ENCODE measurements at regions not wholly inside any gene's neighbourhood (a gene's known extent, or its start where the extent isn't known, plus 50 kb on each side); places are given as distances from the start of the nearest gene placed in this dataset.
"Not testable (repeated sequence)": the region's sequence is repeated elsewhere in the genome, so short reads cannot be mapped to it uniquely, and the experiment has no call there.

DNA sequence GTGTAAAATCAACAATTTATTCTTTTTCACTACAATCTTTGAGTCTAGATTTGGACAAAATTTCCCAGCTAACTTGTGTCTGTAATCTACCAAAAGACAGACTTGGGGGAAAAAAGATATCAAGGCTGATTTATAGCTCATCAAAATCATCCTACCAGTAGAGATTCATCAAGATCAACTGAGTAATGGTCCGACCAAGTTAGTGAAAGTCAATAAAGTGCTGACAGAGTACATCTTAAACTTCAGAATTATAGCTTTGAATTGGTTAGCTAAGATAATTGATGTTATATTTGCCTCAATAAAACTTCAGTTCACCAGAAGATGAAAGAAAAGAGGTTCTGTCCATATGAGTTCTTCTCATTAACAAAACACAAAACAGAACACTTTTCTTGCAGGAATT lies 207.1 kb upstream of the KYNU start:
- no peak for FAIRE-seq
- DNase-seq (ENCODE audit: insufficient read length, low spot score) = no peak

DNA sequence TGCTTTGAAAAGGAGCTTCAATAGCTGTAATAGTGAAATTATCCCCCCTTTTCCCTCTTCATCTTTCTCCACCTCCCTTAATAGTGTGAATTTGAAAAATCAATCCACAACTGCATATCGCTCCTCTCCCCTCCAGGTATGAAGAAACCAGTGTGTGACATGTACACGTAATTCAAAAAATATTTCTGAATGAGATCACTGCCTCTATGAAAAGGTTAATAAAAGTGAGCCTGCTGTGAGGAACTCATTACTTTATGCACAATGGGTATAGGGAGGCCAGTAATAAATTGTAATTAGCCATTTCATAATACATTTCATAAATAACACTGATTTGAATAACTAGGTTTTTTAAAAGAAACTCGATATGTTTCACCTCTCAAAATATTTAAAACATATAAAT lies 209.0 kb upstream of the KYNU start:
- FAIRE-seq (no peak), DNase-seq (ENCODE audit: insufficient read length, low spot score) (no peak)

DNA sequence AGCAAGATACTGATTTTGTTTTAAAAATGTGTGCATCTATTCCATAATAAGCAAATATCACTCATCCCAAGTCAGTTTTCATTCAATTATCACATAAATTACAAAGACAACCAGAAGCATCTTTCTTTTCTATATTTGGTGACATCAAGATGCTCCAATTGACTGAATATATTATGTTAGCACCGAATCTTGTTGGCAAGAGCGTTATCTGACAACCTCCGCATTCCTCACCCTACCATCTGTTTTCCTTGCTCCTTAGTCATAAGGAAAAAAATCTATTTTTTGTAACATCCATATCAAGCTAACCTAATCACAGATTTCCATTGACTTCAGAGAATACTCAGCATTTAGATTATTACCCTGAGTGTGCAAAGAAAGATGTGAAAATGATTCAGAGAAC lies 212.2 kb upstream of the KYNU start:
- FAIRE-seq (no peak), DNase-seq (ENCODE audit: insufficient read length, low spot score) (no peak)

- no peak for DNase-seq (ENCODE audit: insufficient read length, low spot score)
- no peak for FAIRE-seq
These were observed 226.9 kb upstream of the KYNU start for GRCh38 chr2:142650601-142651000.

DNA sequence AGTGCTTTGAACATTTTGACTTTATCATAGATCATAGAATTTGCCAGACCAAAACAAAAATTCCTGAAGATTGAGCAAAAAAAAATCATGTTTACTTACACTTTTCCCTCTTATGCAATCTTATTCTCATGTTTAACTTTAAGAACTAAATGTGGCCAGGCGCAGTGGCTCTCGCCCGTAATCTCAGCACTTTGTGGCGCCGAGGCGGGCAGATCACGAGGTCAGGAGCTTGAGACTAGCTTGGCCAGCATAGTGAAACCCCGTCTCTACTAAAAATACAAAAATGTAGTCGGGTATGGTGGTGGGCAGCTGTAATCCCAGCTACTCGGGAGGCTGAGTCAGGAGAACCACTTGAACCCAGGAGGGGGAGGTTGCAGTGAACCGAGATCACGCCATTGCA lies 227.9 kb upstream of the KYNU start:
- FAIRE-seq (no peak), DNase-seq (ENCODE audit: insufficient read length, low spot score) (no peak)

DNA sequence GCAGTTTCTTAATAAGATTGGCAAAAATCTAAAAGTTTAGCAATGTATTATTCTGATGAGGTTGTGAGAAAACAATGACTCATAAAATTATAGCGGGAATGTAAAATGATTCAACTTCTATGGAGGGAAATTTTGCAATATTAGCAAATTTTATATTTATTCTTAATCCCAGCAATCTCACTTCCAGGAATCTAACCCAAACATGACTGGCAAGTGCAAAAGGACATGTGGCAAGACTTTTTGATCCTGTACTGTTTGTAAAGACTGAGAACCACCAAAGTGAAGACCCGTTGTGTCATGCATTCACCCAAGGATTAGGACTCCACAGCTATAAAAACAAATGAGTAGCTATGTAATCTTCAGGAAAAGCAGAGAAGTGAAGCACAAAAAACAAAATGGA lies 234.8 kb upstream of the KYNU start:
- FAIRE-seq = no peak
- DNase-seq (ENCODE audit: insufficient read length, low spot score) = no peak

- FAIRE-seq (no peak), DNase-seq (ENCODE audit: insufficient read length, low spot score) (no peak)
These were observed 248.3 kb upstream of the KYNU start for GRCh38 chr2:142629193-142629592.

DNA sequence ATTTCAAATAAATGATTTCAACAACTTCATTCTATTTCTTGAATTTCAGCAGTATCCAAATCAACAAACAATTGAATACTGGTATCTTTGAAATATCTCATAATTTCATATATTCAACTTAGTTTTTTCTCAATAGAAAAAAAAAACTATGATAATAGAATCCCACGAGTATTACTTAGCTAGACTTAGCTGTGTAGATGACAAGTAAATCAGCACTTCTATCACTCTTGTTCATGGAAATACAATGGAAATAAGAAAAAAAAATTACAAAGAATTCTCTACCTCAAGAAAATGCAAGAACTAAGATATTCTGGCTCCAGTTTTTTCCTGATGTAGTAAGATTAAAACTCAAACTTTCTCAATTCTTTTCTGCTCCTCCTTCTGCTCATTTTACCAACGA lies 256.2 kb upstream of the KYNU start:
- DNase-seq (ENCODE audit: insufficient read length, low spot score) (no peak), FAIRE-seq (no peak)

- DNase-seq (ENCODE audit: insufficient read length, low spot score) (no peak), FAIRE-seq (no peak)
These were observed 260.0 kb upstream of the KYNU start for GRCh38 chr2:142617461-142617860.

DNA sequence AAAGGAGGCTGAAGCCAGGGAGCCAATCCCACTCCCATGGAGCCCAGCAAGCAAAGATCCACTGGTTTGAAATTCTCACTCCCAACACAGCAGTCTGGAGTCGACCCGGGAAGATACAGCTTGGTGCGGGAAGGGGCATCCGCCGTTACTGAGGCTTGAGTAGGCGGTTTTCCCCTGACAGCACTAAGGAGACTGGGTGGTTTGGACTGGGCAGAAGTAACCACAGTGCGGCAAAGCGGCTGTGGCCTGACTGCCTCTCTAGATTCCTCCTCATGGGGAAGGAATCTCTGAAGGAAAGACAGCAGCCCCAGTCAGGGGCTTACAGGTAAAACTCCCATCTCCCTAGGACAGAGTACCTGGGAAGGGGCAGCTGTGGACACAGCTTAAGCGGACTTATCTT lies 261.6 kb upstream of the KYNU start:
- DNase-seq (ENCODE audit: insufficient read length, low spot score) = no peak
- no peak for FAIRE-seq

- not testable (repeated sequence) for DNase-seq (ENCODE audit: insufficient read length, low spot score); FAIRE-seq
These were observed 264.3 kb upstream of the KYNU start for GRCh38 chr2:142613193-142613592.

DNA sequence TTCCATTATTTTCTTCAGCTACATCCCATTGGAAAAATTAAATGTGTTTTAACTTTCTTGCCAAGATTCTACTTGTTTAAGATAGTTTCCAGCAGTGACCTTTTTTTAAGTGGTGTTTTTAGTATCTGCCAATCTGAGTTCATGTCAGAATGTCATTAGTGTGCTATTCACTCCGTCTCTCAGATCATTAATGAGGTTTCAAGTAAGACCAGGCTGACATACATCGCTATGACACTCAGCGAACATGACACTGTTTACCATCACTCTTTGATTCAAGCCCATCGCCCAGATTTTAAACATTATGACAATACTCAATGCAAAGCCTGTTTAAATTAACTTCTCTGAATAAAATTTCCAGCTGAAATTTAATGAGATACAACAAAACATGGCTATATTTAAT lies 272.0 kb upstream of the KYNU start:
- no peak for DNase-seq (ENCODE audit: insufficient read length, low spot score)
- FAIRE-seq = no peak

DNA sequence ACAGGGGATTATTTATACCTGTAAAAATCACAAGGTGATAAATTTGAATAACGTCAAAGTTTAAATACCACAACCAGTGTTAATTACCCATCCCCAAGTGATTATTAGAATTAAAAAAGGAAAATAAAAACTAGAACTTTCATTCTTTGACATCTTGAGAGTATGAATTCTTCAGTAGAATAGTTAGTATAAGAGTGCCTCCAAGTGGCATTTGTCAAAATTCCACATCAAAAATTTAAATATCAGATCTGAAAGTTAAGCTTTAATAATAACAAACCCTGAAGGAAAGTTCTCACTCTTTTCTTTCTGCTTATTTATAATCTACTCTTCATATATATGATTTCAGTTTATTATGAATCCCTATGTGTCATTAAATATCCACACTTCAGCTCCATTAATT lies 273.7 kb upstream of the KYNU start:
- no peak for DNase-seq (ENCODE audit: insufficient read length, low spot score)
- FAIRE-seq = no peak

GRCh38 chr2:142602418-142602989 lies 275.0 kb upstream of the KYNU start:
- DNase-seq (ENCODE audit: insufficient read length, low spot score) (no peak), FAIRE-seq (no peak)

DNA sequence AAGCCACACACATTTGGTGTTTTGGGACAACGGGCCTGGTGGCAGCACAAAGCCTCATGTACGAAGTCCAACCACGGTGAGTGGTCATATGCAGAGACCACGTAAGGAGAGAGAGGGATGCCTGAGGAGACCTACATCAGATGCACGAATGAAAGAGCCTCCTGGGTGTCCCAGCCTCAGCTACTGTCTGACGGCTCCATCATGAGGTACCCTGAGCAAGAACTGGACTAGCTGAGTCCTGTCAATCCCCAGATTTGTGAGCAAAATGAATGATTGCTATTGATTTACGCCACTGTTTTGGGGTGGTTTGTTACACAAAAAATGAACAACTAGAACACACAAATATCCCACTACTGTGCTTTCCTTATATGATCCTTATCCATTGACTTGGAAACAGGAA lies 275.7 kb upstream of the KYNU start:
- no peak for DNase-seq (ENCODE audit: insufficient read length, low spot score)
- no peak for FAIRE-seq

DNA sequence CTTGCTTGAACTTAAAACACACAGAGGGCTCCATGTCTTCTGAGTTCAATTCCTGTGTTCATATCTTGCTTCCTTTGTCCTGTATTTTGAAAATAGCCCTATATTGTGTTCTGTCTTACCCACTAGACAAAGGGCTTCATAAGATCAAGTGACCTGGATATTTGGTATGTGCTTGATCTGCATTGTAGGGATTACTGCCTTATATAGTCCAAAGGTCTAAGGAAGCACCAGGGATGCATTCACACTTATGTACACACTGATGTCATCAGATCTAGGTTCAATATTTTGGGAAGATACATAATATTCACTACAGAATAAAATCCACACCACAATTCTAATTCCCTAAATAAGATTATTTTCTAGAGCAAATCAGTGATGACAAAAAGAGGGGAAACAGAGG lies 278.0 kb upstream of the KYNU start:
- DNase-seq (ENCODE audit: insufficient read length, low spot score) = no peak
- FAIRE-seq = no peak

DNA sequence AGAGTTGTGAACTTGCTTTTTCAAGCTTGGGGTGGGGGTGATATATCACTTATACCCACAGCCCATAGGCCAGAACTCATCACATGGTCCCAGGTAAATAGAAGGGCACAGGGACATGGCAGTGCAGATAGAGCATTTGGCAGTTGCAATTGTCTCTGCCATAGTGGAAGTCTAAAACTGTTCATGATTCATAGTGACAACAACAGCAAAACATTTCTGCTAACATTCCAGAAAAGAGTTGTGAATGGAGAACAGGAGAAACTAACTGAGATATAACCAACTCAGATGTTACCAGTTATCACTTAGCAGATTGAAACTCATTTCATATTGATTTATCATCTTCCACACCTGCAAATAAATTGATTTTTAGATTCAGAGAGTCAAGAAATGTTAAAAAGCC lies 278.6 kb upstream of the KYNU start:
- DNase-seq (ENCODE audit: insufficient read length, low spot score) = no peak
- FAIRE-seq = no peak

DNA sequence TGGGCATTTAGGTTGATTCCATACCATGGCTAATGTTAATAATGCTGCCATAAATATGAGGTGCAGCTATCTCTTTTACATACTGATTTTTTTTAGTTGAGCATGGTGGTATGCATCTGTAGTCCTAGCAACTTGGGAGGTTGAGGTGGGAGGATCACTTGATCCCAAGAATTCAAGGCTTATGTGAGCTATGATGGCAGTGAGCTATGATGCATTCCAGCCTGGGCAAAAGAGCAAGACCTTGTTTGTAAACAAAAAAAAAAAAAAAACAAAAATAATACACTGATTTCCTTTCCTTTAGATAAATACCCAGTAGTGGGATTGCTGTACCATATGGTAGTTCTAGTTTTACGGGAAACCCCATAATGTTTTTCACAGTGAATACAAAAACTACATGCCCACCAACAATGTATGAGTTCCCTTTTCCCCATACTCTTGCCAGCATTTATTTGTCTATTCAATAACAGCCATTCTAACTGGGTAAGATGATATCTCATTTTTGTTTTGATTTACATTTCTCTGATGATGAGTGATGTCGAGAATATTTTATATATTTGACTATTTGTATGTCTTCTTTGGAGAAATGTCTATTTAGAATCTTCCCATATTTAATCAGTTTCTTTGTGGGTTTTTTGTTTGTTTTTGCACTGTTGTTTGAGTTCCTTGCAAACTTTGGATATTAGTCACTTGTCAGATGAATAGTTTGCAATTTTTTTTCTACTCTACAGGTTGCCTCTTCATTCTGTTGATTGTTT lies 281.0 kb upstream of the KYNU start:
- FAIRE-seq = no peak
- DNase-seq (ENCODE audit: insufficient read length, low spot score) = no peak

DNA sequence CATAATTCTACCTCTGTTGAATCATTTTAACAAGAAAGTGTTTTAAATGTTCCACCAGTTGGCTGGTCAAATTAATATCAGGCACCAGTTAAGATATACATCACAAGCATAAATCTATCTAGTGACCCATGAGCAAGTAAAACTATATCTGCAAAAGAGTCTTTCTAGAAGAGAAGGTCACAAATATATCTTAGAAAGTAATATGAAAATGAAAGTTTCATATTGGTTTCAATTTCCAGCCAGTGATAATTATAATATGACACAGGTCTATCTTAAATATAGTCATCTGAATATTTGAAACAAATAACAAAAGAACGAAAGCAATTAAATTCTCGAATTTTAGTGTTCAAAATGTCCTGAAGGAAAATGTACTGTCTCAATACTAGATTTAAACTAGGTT lies 282.5 kb upstream of the KYNU start:
- DNase-seq (ENCODE audit: insufficient read length, low spot score) (no peak), FAIRE-seq (peak; percentile 11)

GRCh38 chr2:142592171-142592570 lies 285.3 kb upstream of the KYNU start:
- DNase-seq (ENCODE audit: insufficient read length, low spot score) (no peak), FAIRE-seq (no peak)

GRCh38 chr2:142591420-142591819 lies 286.0 kb upstream of the KYNU start:
- DNase-seq (ENCODE audit: insufficient read length, low spot score) (no peak), FAIRE-seq (no peak)

GRCh38 chr2:142588269-142588668 lies 289.2 kb upstream of the KYNU start:
- DNase-seq (ENCODE audit: insufficient read length, low spot score) (no peak), FAIRE-seq (peak; percentile 76)

All from GM19239 (cell line).